ENCODE measurements at regions not wholly inside any gene's neighbourhood (a gene's known extent, or its start where the extent isn't known, plus 50 kb on each side); places are given as distances from the start of the nearest gene placed in this dataset.

- Histone ChIP-seq H3K9ac (ENCODE audit: insufficient read depth, low read depth, low read length) (no peak overlapping the region), H3K9me3 (ENCODE audit: low read length) (no peaks in the 10 kb centered on the region), H3K4me1 (ENCODE audit: insufficient read depth, low read length) (peaks cover 24% of the 10 kb centered on the region), H2AFZ (ENCODE audit: low read length) (no peak overlapping the region), H3K27ac (ENCODE audit: extremely low read length, insufficient read depth, low read length) (no peak overlapping the region), H3K4me3 (replicated peaks in 1 of 3; ENCODE audit: insufficient read depth in 1 of 3, low read depth in 2 of 3, low read length in 3 of 3) (no peak overlapping the region), H3K4me2 (ENCODE audit: low read depth, low read length) (no peak overlapping the region), H3K27me3 (ENCODE audit: control insufficient read depth in 1 of 2, insufficient read depth in 2 of 2, low read length in 2 of 2) (peaks cover 36 to 90% of the 10 kb centered on the region in 2 experiments), H3K36me3 (replicated peaks in 1 of 2; ENCODE audit: control insufficient read depth in 1 of 2, insufficient read depth in 2 of 2, low read length in 2 of 2) (no peaks in the 10 kb centered on the region), H4K20me1 (ENCODE audit: insufficient read depth, low read length) (peaks cover 14% of the 10 kb centered on the region; the same call in 1 of the 2 replicates), H3K79me2 (ENCODE audit: insufficient read depth, low read length) (no peaks in the 10 kb centered on the region)
- ChIA-PET CTCF (ENCODE audit: low intra/inter-chr PET ratio, low total read pairs) (no interaction called here), POLR2A (no interaction called here)
- ATAC-seq (no peak), DNase-seq (ENCODE audit: low spot score) (no peak), FAIRE-seq (no peak)
- in situ Hi-C loops (cut with HindIII; ENCODE audit: extremely low pct_ligation_motif_present, low pct_unique_long_range_greater_than_20kb), result no loop called here
- WGBS (ENCODE audit: low lambda C conversion rate), result 21% methylated on average over 27 of the region's 36 CpGs
- intact Hi-C loops (cut with micrococcal nuclease; ENCODE audit: unreplicated experiment), result no loop called here
- no TSS peak for BruUV-seq (replicated peaks)
- TF ChIP-seq GFI1 (CRISPR knock-in tag; IDR thresholded peaks at IDR 0.05; ENCODE audit: borderline replicate concordance) (no peak), ZNF280B (CRISPR knock-in tag; IDR thresholded peaks at IDR 0.05; ENCODE audit: borderline replicate concordance) (0 out of 2 replicates have a peak, but pooled peaks have one; percentile 43), MTA1 (CRISPR knock-in tag; IDR thresholded peaks at IDR 0.05; ENCODE audit: borderline replicate concordance) (0 out of 2 replicates have a peak, but pooled peaks have one; percentile 52)
Measured at GRCh38 chr20:63086421-63087235, 79.9 kb upstream of the BHLHE23 start.

- in situ Hi-C loops (cut with HindIII; ENCODE audit: extremely low pct_ligation_motif_present, low pct_unique_long_range_greater_than_20kb), result no loop called here
- Histone ChIP-seq H3K27ac (ENCODE audit: extremely low read length, insufficient read depth, low read length) (no peak overlapping the region), H3K79me2 (ENCODE audit: insufficient read depth, low read length) (no peaks in the 10 kb centered on the region), H3K4me1 (ENCODE audit: insufficient read depth, low read length) (peaks cover 24% of the 10 kb centered on the region), H4K20me1 (ENCODE audit: insufficient read depth, low read length) (peaks cover 14% of the 10 kb centered on the region; the same call in 1 of the 2 replicates), H3K4me2 (ENCODE audit: low read depth, low read length) (peak overlapping the region; percentile 80), H3K9ac (ENCODE audit: insufficient read depth, low read depth, low read length) (no peak overlapping the region), H3K4me3 (replicated peaks in 1 of 3; ENCODE audit: insufficient read depth in 1 of 3, low read depth in 2 of 3, low read length in 3 of 3) (no peak overlapping the region), H3K9me3 (ENCODE audit: low read length) (no peaks in the 10 kb centered on the region), H3K27me3 (ENCODE audit: control insufficient read depth in 1 of 2, insufficient read depth in 2 of 2, low read length in 2 of 2) (peaks cover 36 to 77% of the 10 kb centered on the region in 2 experiments), H3K36me3 (replicated peaks in 1 of 2; ENCODE audit: control insufficient read depth in 1 of 2, insufficient read depth in 2 of 2, low read length in 2 of 2) (no peaks in the 10 kb centered on the region), H2AFZ (ENCODE audit: low read length) (no peak overlapping the region)
- no TSS peak for BruUV-seq (replicated peaks)
- DNase-seq (ENCODE audit: low spot score), result no peak
- WGBS (ENCODE audit: low lambda C conversion rate), result 37% methylated on average over 30 of the region's 34 CpGs
- intact Hi-C loops (cut with micrococcal nuclease; ENCODE audit: unreplicated experiment), result no loop called here
- no peak for FAIRE-seq
- POLR2A ChIA-PET, result no interaction called here
- no peak for ATAC-seq
- CTCF ChIA-PET (ENCODE audit: low intra/inter-chr PET ratio, low total read pairs), result no interaction called here
- TF ChIP-seq ZNF124 (CRISPR knock-in tag; IDR thresholded peaks at IDR 0.05), result no peak
- TF ChIP-seq ZNF3 (CRISPR knock-in tag; IDR thresholded peaks at IDR 0.05), result no peak
- TF ChIP-seq MTA1 (CRISPR knock-in tag; IDR thresholded peaks at IDR 0.05; ENCODE audit: borderline replicate concordance), result peak; percentile 58; the same call in 1 of the 2 replicates
- no peak for TF ChIP-seq ONECUT2 (CRISPR knock-in tag; IDR thresholded peaks at IDR 0.05)
- TF ChIP-seq EED (CRISPR knock-in tag; IDR thresholded peaks at IDR 0.05), result peak; percentile 54; the same call in 1 of the 2 replicates
- TF ChIP-seq ZNF550 (CRISPR knock-in tag; IDR thresholded peaks at IDR 0.05; ENCODE audit: borderline replicate concordance), result no peak
- TF ChIP-seq HES4 (CRISPR knock-in tag; IDR thresholded peaks at IDR 0.05; ENCODE audit: borderline replicate concordance), result no peak
- no peak for TF ChIP-seq ZNF382 (CRISPR knock-in tag; IDR thresholded peaks at IDR 0.05; ENCODE audit: borderline replicate concordance)
- no peak for TF ChIP-seq IKZF5 (CRISPR knock-in tag; IDR thresholded peaks at IDR 0.05)
- TF ChIP-seq HIVEP1 (CRISPR knock-in tag; IDR thresholded peaks at IDR 0.05), result 0 out of 2 replicates have a peak, but pooled peaks have one; percentile 22
- TF ChIP-seq HMG20B (CRISPR knock-in tag; conservative IDR thresholded peaks at IDR 0.05), result no peak
- TF ChIP-seq ZNF788 (CRISPR knock-in tag; IDR thresholded peaks at IDR 0.05; ENCODE audit: borderline replicate concordance), result 0 out of 2 replicates have a peak, but pooled peaks have one; percentile 23
Measured at GRCh38 chr20:63085151-63085861, 78.5 kb upstream of the BHLHE23 start.

Data from HepG2 (cell line).